IPS-NIHi11 (cell line): ENCODE measurements at regions not wholly inside any gene's neighbourhood (a gene's known extent, or its start where the extent isn't known, plus 50 kb on each side); places are given as distances from the start of the nearest gene placed in this dataset.
"Not testable (repeated sequence)": the region's sequence is repeated elsewhere in the genome, so short reads cannot be mapped to it uniquely, and the experiment has no call there.

ENCODE experiments used
- DNase-seq: peaks from one replicate; pipeline ENCODE4 v3.0.0; 2012; ENCODE audit warnings: mixed read lengths, low spot score

- not testable (repeated sequence) for DNase-seq
Observed at GRCh38 chr16:16561532-16561931, 182.6 kb downstream of the NPIPA7 start.

DNA sequence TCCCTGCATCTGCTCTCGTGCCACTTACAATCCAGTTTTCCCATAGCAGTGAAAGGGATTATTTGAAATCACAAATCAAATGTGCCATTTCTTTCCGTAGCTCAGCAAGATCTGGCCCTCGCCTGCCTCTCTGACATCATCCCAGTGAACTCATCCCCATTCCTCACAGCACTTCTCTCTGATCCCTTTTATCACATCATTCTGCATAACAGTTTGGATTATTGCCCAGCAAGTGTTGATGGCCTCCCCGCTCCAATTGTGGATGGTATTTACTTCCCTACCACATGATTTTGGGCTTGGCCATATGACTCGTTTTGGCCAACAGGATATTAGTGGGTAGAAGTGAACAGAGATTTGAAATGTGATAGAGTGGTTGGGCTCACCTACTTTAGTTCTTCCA is 185.0 kb downstream of the NPIPA7 start:
- not testable (repeated sequence) for DNase-seq

GRCh38 chr16:16565326-16565725 is 186.4 kb downstream of the NPIPA7 start:
- not testable (repeated sequence) for DNase-seq

- not testable (repeated sequence) for DNase-seq
Observed at GRCh38 chr16:16570055-16570454, 191.1 kb downstream of the NPIPA7 start.

GRCh38 chr16:16570874-16571273 is 191.9 kb downstream of the NPIPA7 start:
- not testable (repeated sequence) for DNase-seq

DNA sequence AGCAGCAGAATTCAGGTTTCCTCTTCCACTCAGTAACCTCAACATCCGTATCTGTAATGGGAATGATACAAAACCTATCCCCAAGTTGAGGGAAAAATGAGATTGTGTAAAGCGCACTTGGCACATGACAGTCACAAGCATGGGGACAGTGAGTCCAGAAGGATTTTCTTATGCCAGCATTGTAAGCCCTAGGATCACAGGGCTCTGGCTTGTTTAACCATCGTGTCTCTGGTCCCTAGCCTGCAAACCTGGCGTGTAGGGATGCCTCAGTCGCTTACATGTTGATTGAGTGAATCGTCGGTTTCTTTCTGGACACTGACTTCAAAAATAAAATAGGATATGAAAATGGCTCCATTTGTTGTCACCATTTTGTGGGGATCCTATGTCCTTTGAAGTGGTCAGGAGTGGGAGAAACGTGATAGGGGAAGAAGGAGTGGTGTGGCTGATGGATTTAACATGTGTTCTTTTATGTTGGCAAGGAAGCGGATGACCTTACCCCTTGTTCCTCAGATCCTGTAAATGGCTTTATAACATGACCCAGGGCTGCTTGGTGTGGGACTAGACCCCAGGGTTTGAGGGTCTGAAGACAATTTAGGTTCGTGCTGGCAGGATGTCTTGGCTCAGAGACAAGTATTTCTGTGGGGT is 193.3 kb downstream of the NPIPA7 start:
- not testable (repeated sequence) for DNase-seq

- not testable (repeated sequence) for DNase-seq
Observed at GRCh38 chr16:16577062-16577461, 198.1 kb downstream of the NPIPA7 start.

DNA sequence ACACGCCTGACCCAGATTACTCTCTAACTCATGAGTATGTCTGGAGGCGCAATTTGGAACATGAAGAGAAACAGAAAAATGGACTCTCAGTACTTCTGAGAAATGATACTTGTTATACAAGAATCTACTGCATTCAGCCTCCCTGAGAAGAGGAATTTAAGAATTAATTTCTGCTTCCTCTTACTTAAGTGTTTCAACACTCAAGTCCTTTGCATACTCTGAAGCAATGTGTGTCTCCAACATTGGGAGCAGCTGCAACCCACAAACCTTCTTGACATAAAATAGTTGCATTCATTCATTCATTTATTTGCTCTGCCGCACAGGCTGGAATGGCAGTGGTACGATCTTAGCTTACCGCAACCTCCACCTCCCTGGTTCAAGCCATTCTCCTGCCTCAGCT is 199.8 kb downstream of the NPIPA7 start:
- DNase-seq: no peak

DNA sequence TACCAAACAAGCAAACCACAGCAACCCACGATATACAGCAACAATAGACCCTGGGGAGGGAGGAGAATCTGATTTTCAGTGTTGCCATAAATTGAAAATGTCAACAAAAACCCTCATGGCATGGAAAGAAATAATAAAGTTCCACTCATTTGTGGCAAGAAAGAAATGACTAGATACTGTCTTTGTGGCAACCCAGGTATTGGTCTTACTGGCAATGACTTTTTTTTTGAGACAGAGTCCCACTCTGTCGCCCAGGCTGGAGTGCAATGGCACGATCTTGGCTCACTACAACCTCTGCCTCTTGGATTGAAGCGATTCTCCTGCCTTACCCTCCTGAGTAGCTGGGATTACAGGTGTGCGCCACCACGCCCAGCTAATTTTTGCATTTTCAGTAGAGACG is 204.0 kb downstream of the NPIPA7 start:
- not testable (repeated sequence) for DNase-seq

GRCh38 chr16:16586073-16586651 is 207.2 kb downstream of the NPIPA7 start:
- not testable (repeated sequence) for DNase-seq

DNA sequence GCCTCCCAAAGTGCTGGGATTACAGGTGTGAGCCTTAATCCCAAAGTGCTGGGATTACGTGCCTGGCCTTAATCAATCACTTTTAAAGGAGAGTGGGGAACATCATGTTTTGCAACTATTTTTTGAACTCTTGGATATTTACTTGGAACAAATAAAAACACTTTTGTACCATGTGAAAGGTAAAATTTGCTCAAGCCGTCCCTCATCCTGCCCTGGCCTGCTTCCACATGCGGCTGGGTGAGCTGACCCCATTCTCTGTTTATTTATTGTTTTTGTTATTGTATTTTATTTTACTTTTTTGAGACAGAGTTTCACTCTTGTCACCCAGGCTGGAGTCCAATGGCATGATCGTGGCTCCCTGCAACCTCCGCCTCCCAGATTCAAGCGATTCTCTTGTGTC is 208.0 kb downstream of the NPIPA7 start:
- not testable (repeated sequence) for DNase-seq

GRCh38 chr16:16588436-16588835 is 209.5 kb downstream of the NPIPA7 start:
- not testable (repeated sequence) for DNase-seq

- not testable (repeated sequence) for DNase-seq
Observed at GRCh38 chr16:16590654-16591318, 211.8 kb downstream of the NPIPA7 start.

DNA sequence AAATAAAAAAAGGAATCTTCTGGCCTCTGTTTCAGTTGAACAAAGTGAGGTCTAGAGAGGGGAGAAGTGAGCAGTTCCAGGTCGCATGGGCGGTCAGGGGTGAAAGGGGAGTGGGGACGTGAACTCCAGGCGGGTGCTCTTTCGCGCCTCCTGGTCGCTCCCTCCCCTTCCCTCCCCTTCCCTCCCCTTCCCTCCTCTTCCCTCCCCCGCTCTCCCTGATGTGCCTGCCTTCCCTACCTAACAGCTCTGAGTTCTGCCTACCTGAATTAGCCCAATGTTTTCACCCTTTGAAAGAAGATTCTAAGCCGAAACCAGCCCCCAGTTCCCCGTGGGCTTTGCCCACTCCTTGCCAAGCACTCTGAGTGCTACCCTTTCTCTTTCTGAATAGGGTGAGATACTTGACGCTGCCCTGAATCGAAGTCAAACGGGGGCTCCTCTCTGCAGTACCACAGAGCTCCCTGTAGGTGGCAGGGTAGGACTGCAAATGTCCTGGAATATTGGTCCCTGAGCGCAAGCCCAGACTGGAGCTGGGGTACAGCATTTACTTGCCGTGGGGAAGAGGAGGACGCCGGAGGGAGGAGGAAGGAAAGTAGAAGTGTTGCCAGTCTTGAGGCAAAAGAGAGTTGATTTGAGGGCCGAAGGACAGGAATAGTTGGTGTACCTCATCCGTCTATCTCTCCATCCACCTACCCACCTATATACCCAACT is 214.4 kb downstream of the NPIPA7 start:
- not testable (repeated sequence) for DNase-seq

GRCh38 chr16:16595029-16595718 is 216.2 kb downstream of the NPIPA7 start:
- not testable (repeated sequence) for DNase-seq

GRCh38 chr16:16601239-16601638 is 222.3 kb downstream of the NPIPA7 start:
- not testable (repeated sequence) for DNase-seq

GRCh38 chr16:16607401-16608082 is 228.6 kb downstream of the NPIPA7 start:
- not testable (repeated sequence) for DNase-seq

GRCh38 chr16:16609627-16610026 is 230.7 kb downstream of the NPIPA7 start:
- DNase-seq: not testable (repeated sequence)

- not testable (repeated sequence) for DNase-seq
Observed at GRCh38 chr16:16610389-16610967, 231.5 kb downstream of the NPIPA7 start.

DNA sequence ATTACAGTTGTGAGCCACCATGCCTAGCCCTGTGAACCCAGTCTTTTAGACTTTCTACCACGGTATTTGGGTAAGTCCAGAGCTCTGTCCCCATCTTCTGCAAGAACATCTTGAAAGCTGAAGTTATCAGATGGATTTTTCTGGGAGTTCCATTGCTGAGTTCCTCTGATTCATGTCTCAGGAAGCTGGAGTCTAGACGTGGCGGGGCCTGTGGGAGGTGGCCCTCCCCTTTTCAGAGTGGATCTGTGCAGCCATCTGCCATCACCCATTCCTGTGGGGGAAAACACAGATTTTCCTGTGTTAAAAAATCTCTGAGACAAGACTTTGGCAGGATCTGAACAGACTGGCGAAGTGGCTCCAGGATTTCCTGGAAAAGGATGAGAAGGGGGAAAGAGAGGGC is 234.3 kb downstream of the NPIPA7 start:
- not testable (repeated sequence) for DNase-seq

- not testable (repeated sequence) for DNase-seq
Observed at GRCh38 chr16:16614484-16614883, 235.5 kb downstream of the NPIPA7 start.
